Endothelial cell (in vitro differentiated cells): ENCODE measurements at regions not wholly inside any gene's neighbourhood (a gene's known extent, or its start where the extent isn't known, plus 50 kb on each side); places are given as distances from the start of the nearest gene placed in this dataset.

Source experiments
- DNase-seq: peaks from one replicate; pipeline ENCODE4 v3.0.0; 2021; ENCODE audit warnings: low spot score
- H3K27ac Mint-ChIP-seq: one replicate; pipeline ENCODE4 v1.8.0; 2021; ENCODE audit warnings: mixed read lengths, inconsistent platforms; ENCODE audit not compliant: unreplicated experiment
- H3K27me3 Mint-ChIP-seq: one replicate; pipeline ENCODE4 v1.8.0; 2021; ENCODE audit warnings: mild to moderate bottlenecking, moderate library complexity, mixed read lengths, inconsistent platforms; ENCODE audit not compliant: unreplicated experiment
- H3K36me3 Mint-ChIP-seq: one replicate; pipeline ENCODE4 v1.8.0; 2021; ENCODE audit warnings: mild to moderate bottlenecking, low read depth, mixed read lengths, inconsistent platforms; ENCODE audit not compliant: unreplicated experiment
- H3K4me1 Mint-ChIP-seq: one replicate; pipeline ENCODE4 v1.8.0; 2021; ENCODE audit warnings: mild to moderate bottlenecking, mixed read lengths, inconsistent platforms; ENCODE audit not compliant: unreplicated experiment
- H3K4me3 Mint-ChIP-seq: one replicate; pipeline ENCODE4 v1.8.0; 2021; ENCODE audit warnings: mild to moderate bottlenecking, mixed read lengths, inconsistent platforms; ENCODE audit not compliant: unreplicated experiment
- H3K9me3 Mint-ChIP-seq: one replicate; pipeline ENCODE4 v1.8.0; 2021; ENCODE audit warnings: mixed read lengths, inconsistent platforms; ENCODE audit not compliant: unreplicated experiment
- CTCF ChIP-seq: fragments of 200-600 bp; sonication (generic); IDR thresholded peaks from one replicate; pipeline ENCODE4 v1.5.0; 2021; ENCODE audit warnings: antibody characterized with exemption; ENCODE audit not compliant: unreplicated experiment

DNA sequence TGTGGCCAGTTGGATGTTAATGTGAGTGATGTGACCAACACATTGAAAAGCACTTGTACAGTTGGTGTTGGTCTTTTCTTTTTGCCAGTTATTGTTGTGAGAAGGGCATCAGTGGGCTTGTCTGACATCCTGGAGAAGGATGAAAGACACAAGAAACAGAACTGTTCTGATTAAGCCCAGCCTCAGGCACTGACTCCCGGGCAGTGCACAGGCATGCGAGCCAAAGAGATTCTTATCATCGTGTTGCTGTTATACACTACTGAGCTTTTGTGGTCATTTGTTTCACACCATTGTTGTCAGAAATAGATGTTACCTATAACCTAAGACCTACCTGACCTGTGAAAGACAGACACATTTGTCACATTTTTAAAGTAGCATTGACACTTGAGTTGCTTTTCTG is 236.8 kb upstream of the CA10 start:
- no peak for TF ChIP-seq CTCF
- no peaks in the 10 kb centered on the region for H3K36me3 Mint-ChIP-seq
- no peaks in the 10 kb centered on the region for H3K9me3 Mint-ChIP-seq
- no peak for DNase-seq
- peaks cover 3% of the 10 kb centered on the region for H3K27me3 Mint-ChIP-seq
- H3K4me1 Mint-ChIP-seq, result no peaks in the 10 kb centered on the region
- H3K27ac Mint-ChIP-seq, result no peak overlapping the region
- no peak overlapping the region for H3K4me3 Mint-ChIP-seq

- Mint-ChIP-seq H3K9me3 (no peaks in the 10 kb centered on the region), H3K4me3 (no peak overlapping the region), H3K36me3 (no peaks in the 10 kb centered on the region), H3K27ac (no peak overlapping the region), H3K27me3 (peaks cover 5% of the 10 kb centered on the region), H3K4me1 (no peaks in the 10 kb centered on the region)
- DNase-seq, result no peak
- TF ChIP-seq CTCF, result no peak
These were observed 231.9 kb upstream of the CA10 start for GRCh38 chr17:52390422-52390821.

DNA sequence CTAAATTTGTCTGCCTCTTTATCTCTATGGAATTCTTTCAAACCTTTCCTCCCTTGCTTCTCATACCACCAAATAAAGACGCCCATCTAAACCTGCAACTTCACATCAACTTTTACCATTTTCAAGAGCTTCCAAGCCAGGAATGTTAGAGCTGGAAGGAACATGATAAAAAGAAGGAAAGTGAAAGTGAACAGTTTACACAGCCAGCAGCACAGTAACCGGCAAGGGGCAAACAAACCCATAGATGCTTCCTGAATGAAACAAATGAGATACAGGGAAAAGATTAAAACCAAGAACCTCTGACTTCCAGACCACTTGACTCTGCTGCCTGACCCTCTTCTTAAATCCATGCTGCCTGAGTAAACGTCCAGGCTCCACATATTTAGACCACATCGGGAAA is 231.1 kb upstream of the CA10 start:
- Mint-ChIP-seq H3K9me3 (no peaks in the 10 kb centered on the region), H3K27me3 (peaks cover 5% of the 10 kb centered on the region), H3K36me3 (no peaks in the 10 kb centered on the region), H3K27ac (no peak overlapping the region), H3K4me3 (no peak overlapping the region), H3K4me1 (no peaks in the 10 kb centered on the region)
- no peak for TF ChIP-seq CTCF
- no peak for DNase-seq

DNA sequence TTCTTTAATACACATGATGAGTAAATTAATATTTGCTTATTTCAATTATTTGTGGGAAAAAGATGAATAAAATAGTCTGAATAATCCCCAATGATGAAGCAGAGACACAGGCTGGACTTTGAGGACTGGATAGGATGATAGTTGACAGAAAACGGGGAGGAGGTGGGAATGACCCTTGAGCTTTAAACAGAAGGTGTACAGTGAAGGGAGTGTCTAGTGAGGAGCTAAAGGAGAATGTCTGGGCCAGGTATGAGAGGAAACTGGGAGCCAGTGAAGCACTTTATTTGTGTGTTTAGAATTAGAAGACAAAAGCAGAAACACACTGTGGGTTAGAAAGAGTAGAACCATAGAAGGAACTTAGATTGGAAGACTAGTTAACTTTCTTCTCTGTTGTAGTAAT is 230.4 kb upstream of the CA10 start:
- Mint-ChIP-seq H3K4me3 (no peak overlapping the region), H3K9me3 (no peaks in the 10 kb centered on the region), H3K36me3 (no peaks in the 10 kb centered on the region), H3K27me3 (peaks cover 5% of the 10 kb centered on the region), H3K27ac (no peak overlapping the region), H3K4me1 (no peaks in the 10 kb centered on the region)
- TF ChIP-seq CTCF, result no peak
- DNase-seq, result no peak

- Mint-ChIP-seq H3K27me3 (peaks cover 5% of the 10 kb centered on the region), H3K4me1 (no peaks in the 10 kb centered on the region), H3K4me3 (no peak overlapping the region), H3K9me3 (no peaks in the 10 kb centered on the region), H3K36me3 (no peaks in the 10 kb centered on the region), H3K27ac (no peak overlapping the region)
- DNase-seq, result no peak
- no peak for TF ChIP-seq CTCF
These were observed 226.2 kb upstream of the CA10 start for GRCh38 chr17:52384695-52385094.
